IMR-90 (cell line): ENCODE measurements at regions not wholly inside any gene's neighbourhood (a gene's known extent, or its start where the extent isn't known, plus 50 kb on each side); places are given as distances from the start of the nearest gene placed in this dataset.

Experiments
- ATAC-seq: fragments of 200-7000 bp; cut with Tn5 transposase; 2 replicates; pipeline ENCODE4 v1.9.1; 2020; ENCODE audit warnings: low read depth, mild to moderate bottlenecking, moderate library complexity
- BruUV-seq: library from RNA; stranded (reverse); fragments of 400-500 nt; replicated peaks from 2 replicates; lab custom pipeline; 2021; lab: Mats Ljungman, UMichigan
- CTCF ChIA-PET: fragments of 300-600 bp; formaldehyde crosslinking; extraction: SDS; loops from one replicate; lab custom pipeline; 2021; ENCODE audit warnings: antibody characterized with exemption; lab: Yijun Ruan, JAX
- POLR2A ChIA-PET: fragments of 300-600 bp; sonication (Branson Sonifier 250); formaldehyde crosslinking; loops from one replicate; lab custom pipeline; 2022; ENCODE audit warnings: antibody characterized with exemption; ENCODE audit not compliant: unreplicated experiment; lab: Charles Lee
- DNase-seq: peaks from one replicate; pipeline ENCODE4 v3.0.0; 2013
- H2AFZ ChIP-seq: replicated peaks from 2 replicates; pipeline ENCODE3; 2013; ENCODE audit warnings: low read length, mild to moderate bottlenecking; ENCODE audit not compliant: poor library complexity
- H2AK5ac ChIP-seq: 2 replicates; pipeline ENCODE4 v1.6.1; 2013; ENCODE audit warnings: low read depth, low read length, inconsistent platforms
- H2AK9ac ChIP-seq: replicated peaks from 2 replicates; pipeline ENCODE3; 2013; ENCODE audit warnings: mild to moderate bottlenecking, low read depth, low read length, moderate library complexity; ENCODE audit not compliant: poor library complexity
- H2BK120ac ChIP-seq: 2 replicates; pipeline ENCODE4 v1.6.1; 2013; ENCODE audit warnings: low read depth, low read length, inconsistent platforms
- H2BK15ac ChIP-seq: 3 replicates; pipeline ENCODE4 v1.6.1; 2013; ENCODE audit warnings: low read depth, low read length, inconsistent platforms
- H2BK20ac ChIP-seq: 2 replicates; pipeline ENCODE4 v1.6.1; 2013; ENCODE audit warnings: low read depth, mild to moderate bottlenecking, inconsistent platforms, low read length, moderate library complexity
- H2BK5ac ChIP-seq: 2 replicates; pipeline ENCODE4 v1.6.1; 2013; ENCODE audit warnings: mild to moderate bottlenecking, low read depth, low read length, inconsistent platforms; ENCODE audit not compliant: poor library complexity, severe bottlenecking
- H3K14ac ChIP-seq: replicated peaks from 2 replicates; pipeline ENCODE4 v1.6.1; 2013; ENCODE audit warnings: low read depth, low read length, inconsistent platforms
- H3K18ac ChIP-seq: 2 replicates; pipeline ENCODE4 v1.6.1; 2013; ENCODE audit warnings: low read depth, low read length, control low read depth
- H3K23ac ChIP-seq: 2 replicates; pipeline ENCODE4 v1.6.1; 2013; ENCODE audit warnings: low read depth, low read length, inconsistent platforms
- H3K27ac ChIP-seq: 2 replicates; pipeline ENCODE4 v1.5.1; 2013; ENCODE audit warnings: mild to moderate bottlenecking, control low read depth, low read length; ENCODE audit not compliant: insufficient read depth
- H3K27me3 ChIP-seq: 2 replicates; pipeline ENCODE4 v1.6.1; 2013; ENCODE audit warnings: low read length; ENCODE audit not compliant: control insufficient read depth, insufficient read depth
- H3K36me3 ChIP-seq: 2 replicates; pipeline ENCODE4 v1.6.1; 2013; ENCODE audit warnings: low read length, mixed read lengths; ENCODE audit not compliant: control insufficient read depth, insufficient read depth
- H3K4ac ChIP-seq: 2 replicates; pipeline ENCODE4 v1.6.1; 2013; ENCODE audit warnings: low read depth, low read length, inconsistent platforms
- H3K4me1 ChIP-seq: 2 replicates; pipeline ENCODE4 v1.6.1; 2013; ENCODE audit warnings: low read length, mixed read lengths; ENCODE audit not compliant: control insufficient read depth, insufficient read depth
- H3K4me2 ChIP-seq: 2 replicates; pipeline ENCODE4 v1.6.1; 2013; ENCODE audit warnings: low read depth, mild to moderate bottlenecking, control low read depth, low read length, moderate library complexity
- H3K4me3 ChIP-seq: 2 replicates; pipeline ENCODE4 v1.5.1; 2013; ENCODE audit warnings: low read depth, mild to moderate bottlenecking, control low read depth, low read length, moderate library complexity; ENCODE audit not compliant: insufficient read depth
- H3K56ac ChIP-seq: 2 replicates; pipeline ENCODE4 v1.6.1; 2013; ENCODE audit warnings: low read length, inconsistent platforms; ENCODE audit not compliant: insufficient read depth; ENCODE audit errors: extremely low read depth
- H3K79me1 ChIP-seq, 2 experiments: 2 replicates each; pipeline ENCODE4 v1.6.1; 2013; ENCODE audit warnings: low read length in 2 of 2, inconsistent platforms in 1 of 2, low read depth in 1 of 2
- H3K9ac ChIP-seq: 2 replicates; pipeline ENCODE4 v1.6.1; 2013; ENCODE audit warnings: low read depth, low read length, control low read depth
- H3K9me1 ChIP-seq: 2 replicates; pipeline ENCODE4 v1.6.1; 2013; ENCODE audit warnings: low read length, inconsistent platforms; ENCODE audit not compliant: insufficient read depth
- H3K9me3 ChIP-seq: 2 replicates; pipeline ENCODE4 v1.6.1; 2013; ENCODE audit warnings: low read length; ENCODE audit not compliant: control insufficient read depth, insufficient read depth
- H4K20me1 ChIP-seq: 2 replicates; pipeline ENCODE4 v1.6.1; 2013; ENCODE audit warnings: low read length, inconsistent platforms; ENCODE audit not compliant: insufficient read depth
- H4K5ac ChIP-seq: 2 replicates; pipeline ENCODE4 v1.6.1; 2013; ENCODE audit warnings: mild to moderate bottlenecking, low read depth, low read length, control low read depth
- H4K8ac ChIP-seq, 2 experiments: 2 replicates each; pipeline ENCODE4 v1.6.1; 2013; ENCODE audit warnings: low read depth in 2 of 2, low read length in 2 of 2, control low read depth in 1 of 2, inconsistent platforms in 1 of 2
- H4K91ac ChIP-seq: 2 replicates; pipeline ENCODE4 v1.6.1; 2013; ENCODE audit warnings: low read depth, low read length, inconsistent platforms; ENCODE audit not compliant: insufficient read depth
- BHLHE40 ChIP-seq: fragments of 150-350 bp; IDR thresholded peaks from 2 replicates; pipeline ENCODE4 v1.6.1; 2016; ENCODE audit warnings: mild to moderate bottlenecking, low read depth, low read length
- ELK1 ChIP-seq: fragments of 150-350 bp; IDR thresholded peaks from 2 replicates; pipeline ENCODE4 v1.6.1; 2016; ENCODE audit warnings: low read depth, mild to moderate bottlenecking, low read length, moderate library complexity, borderline replicate concordance
- WGBS, 2 experiments: methylation state at CpG; one replicate each; pipeline versions ENCODE4 v1.1.5 to v1.1.7; 2013; ENCODE audit warnings: missing lambda C conversion rate in 2 of 2; ENCODE audit not compliant: insufficient read length in 1 of 2; ENCODE audit errors: extremely low coverage in 2 of 2; 5-methylcytosine and 5-hydroxymethylcytosine counted together
- dilution Hi-C: fragments of 300-500 bp; cut with HindIII; formaldehyde crosslinking; loops from one replicate; pipeline ENCODE4 v1.14.3; 2018; ENCODE audit warnings: low sequenced_read_pairs; ENCODE audit not compliant: unreplicated experiment
- in situ Hi-C: fragments of 300-500 bp; cut with MboI; formaldehyde crosslinking; loops from 3 replicates; pipeline ENCODE4 v1.14.3; 2019; ENCODE audit warnings: low sequenced_read_pairs, inconsistent platforms, mixed read lengths
- intact Hi-C: fragments of 100-400 bp; cut with micrococcal nuclease; formaldehyde crosslinking; loops from 2 replicates; pipeline ENCODE4 v1.10.0; 2022

- peak overlapping the region; percentile 48; the same call in 1 of the 2 replicates for H3K4me2 ChIP-seq
- no peak overlapping the region for H3K56ac ChIP-seq
- no peak overlapping the region for H2AK9ac ChIP-seq
- H3K4ac ChIP-seq: no peak overlapping the region
- H4K20me1 ChIP-seq: no peaks in the 10 kb centered on the region
- WGBS, 2 experiments: 0% methylated on average over 1 of the region's 5 CpGs; no CpG with 5 or more reads in 1 of the 2 experiments
- no peak overlapping the region for H3K4me3 ChIP-seq
- intact Hi-C loops (no loop called here), in situ Hi-C loops (no loop called here), dilution Hi-C loops (no loop called here)
- no peak overlapping the region for H2AFZ ChIP-seq
- H3K27ac ChIP-seq: no peak overlapping the region
- peaks cover 3% of the 10 kb centered on the region for H3K9me3 ChIP-seq
- peaks cover 3% of the 10 kb centered on the region for H3K4me1 ChIP-seq
- H4K8ac ChIP-seq: no peak overlapping the region
- TF ChIP-seq BHLHE40 (peak; percentile 38; the same call in 1 of the 2 replicates), ELK1 (no peak)
- H3K9me1 ChIP-seq: no peaks in the 10 kb centered on the region; the same call in 1 of the 2 replicates
- H2BK5ac ChIP-seq: no peak overlapping the region
- H3K14ac ChIP-seq: no peak overlapping the region
- ChIA-PET CTCF (no interaction called here), POLR2A (no interaction called here)
- no peak overlapping the region for H2BK15ac ChIP-seq
- H3K27me3 ChIP-seq: no peaks in the 10 kb centered on the region
- H2AK5ac ChIP-seq: no peak overlapping the region
- H4K91ac ChIP-seq: no peak overlapping the region
- H3K23ac ChIP-seq: no peak overlapping the region
- BruUV-seq: no TSS peak
- H3K36me3 ChIP-seq: no peaks in the 10 kb centered on the region
- no peak overlapping the region for H3K18ac ChIP-seq
- no peak overlapping the region for H4K5ac ChIP-seq
- ATAC-seq (peak; percentile 74), DNase-seq (peak; percentile 84)
- H2BK120ac ChIP-seq: no peak overlapping the region
- H3K79me1 ChIP-seq: no peaks in the 10 kb centered on the region
- H2BK20ac ChIP-seq: no peak overlapping the region
- no peak overlapping the region for H3K9ac ChIP-seq
Observed at GRCh38 chr14:89660166-89660565, 243.1 kb upstream of the FOXN3 start.
